ENCODE measurements at regions not wholly inside any gene's neighbourhood (a gene's known extent, or its start where the extent isn't known, plus 50 kb on each side); places are given as distances from the start of the nearest gene placed in this dataset.
"Not testable (repeated sequence)": the region's sequence is repeated elsewhere in the genome, so short reads cannot be mapped to it uniquely, and the experiment has no call there.

DNA sequence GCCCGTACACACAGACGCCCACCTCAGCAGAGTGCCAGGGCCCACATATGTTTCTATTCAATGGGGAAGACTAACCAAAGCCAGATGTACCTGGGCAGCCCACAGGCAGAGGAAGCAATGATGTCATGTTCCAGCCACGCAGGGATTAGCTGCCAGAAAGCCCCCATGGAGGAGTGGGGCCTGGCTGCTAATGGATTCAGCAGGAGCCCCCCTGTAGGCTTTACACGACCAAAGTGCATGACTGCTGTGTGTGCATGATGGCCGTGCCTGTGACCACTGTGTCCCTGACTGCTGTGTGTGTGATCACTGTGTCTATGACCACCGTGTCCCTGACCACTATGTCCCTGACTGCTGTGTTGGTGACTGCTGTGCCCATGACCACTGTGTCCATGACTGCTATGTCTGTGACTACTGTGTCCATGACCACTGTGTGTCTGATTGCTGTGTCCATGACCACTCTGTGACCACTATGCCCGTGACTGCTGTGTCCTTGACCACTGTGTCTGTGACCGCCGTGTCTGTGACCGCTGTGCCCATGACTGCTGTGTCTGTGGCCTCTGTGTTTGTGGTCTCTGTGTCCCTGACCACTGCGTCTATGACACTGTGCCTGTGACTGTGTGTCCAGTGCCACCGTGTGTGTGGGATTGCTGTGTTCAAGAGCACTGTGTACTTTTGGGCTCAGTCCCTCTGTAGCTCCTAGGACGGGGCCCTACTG lies 409.3 kb downstream of the RPS24 start:
- Mint-ChIP-seq H3K36me3 (no peaks in the 10 kb centered on the region), H3K9me3 (no peaks in the 10 kb centered on the region), H3K27ac (no peak overlapping the region), H3K4me3 (no peak overlapping the region), H3K27me3 (no peaks in the 10 kb centered on the region), H3K4me1 (no peaks in the 10 kb centered on the region)

DNA sequence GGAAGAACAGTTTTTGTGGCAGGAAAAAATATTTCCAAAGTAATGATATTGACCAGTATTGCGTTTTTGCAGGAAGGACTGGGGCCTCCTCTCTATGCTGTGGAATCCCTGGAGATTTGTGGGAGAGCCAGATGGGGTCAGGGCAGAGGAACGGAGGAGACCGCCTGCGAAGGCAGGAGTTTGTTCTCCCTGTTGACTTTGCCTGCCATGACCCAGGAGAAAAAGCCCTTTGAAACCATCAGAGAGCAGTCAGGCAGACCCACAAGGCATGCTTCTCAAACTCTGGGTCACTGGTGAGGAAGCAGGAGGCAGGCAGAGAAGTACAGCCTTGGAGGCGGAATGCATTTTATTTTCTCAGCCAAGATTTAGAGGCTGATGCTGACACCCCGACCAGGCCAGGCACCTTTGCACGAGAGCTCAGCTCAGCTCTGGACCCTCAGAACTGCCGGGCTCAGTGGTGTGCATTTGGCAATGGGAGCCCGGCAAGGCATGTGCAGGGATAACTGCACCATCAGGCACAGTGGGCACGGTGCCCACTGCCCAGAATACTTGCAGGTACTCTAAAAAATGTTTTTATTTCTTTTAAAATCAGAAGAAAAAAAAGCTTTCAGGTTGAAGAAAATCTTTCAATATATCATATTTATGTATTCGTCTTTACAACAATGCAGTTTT lies 410.4 kb downstream of the RPS24 start:
- Mint-ChIP-seq H3K9me3 (no peaks in the 10 kb centered on the region), H3K4me1 (no peaks in the 10 kb centered on the region), H3K27me3 (no peaks in the 10 kb centered on the region), H3K27ac (no peak overlapping the region), H3K36me3 (no peaks in the 10 kb centered on the region), H3K4me3 (no peak overlapping the region)

DNA sequence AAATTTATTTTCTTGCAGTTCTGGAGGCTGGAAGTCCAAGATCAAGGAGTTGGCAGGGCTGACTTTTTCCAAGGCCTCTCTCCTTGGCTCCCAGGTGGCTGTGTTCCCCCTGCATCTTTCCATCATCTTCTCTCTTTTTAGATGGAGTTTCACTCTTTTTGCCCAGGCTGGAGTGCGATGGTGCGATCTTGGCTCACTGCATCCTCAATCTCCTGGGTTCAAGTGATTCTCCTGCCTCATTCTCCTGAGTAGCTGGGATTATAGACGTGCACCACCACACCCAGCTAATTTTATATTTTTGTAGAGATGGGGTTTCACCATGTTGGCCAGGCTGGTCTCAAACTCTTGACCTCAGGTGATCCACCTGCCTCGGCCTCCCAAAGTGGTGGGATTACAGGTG lies 411.1 kb downstream of the RPS24 start:
- not testable (repeated sequence) for H3K4me3 Mint-ChIP-seq, H3K9me3 Mint-ChIP-seq, H3K4me1 Mint-ChIP-seq, H3K36me3 Mint-ChIP-seq, H3K27ac Mint-ChIP-seq, H3K27me3 Mint-ChIP-seq

DNA sequence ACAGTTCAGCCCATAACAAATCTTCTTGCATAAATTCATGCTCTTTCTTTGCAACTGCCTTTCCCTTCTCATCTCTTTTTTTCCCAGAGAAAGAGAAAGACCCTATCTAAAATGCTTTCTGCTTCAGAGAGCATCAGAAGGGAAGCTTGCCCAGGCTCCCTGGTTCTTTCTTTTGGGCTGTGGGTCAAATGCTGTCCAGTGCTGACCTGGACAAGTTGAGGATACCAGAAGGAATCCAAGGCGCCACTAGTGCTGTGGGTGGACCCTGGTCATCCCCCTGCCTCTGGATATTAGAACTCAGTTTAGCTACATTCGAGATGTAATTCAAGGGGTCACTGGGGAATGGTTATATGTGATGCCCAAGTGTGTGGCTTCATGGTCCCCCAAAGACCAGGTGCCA lies 411.6 kb downstream of the RPS24 start:
- Mint-ChIP-seq H3K27ac (no peak overlapping the region), H3K9me3 (no peaks in the 10 kb centered on the region), H3K4me1 (no peaks in the 10 kb centered on the region), H3K4me3 (no peak overlapping the region), H3K36me3 (no peaks in the 10 kb centered on the region), H3K27me3 (no peaks in the 10 kb centered on the region)

DNA sequence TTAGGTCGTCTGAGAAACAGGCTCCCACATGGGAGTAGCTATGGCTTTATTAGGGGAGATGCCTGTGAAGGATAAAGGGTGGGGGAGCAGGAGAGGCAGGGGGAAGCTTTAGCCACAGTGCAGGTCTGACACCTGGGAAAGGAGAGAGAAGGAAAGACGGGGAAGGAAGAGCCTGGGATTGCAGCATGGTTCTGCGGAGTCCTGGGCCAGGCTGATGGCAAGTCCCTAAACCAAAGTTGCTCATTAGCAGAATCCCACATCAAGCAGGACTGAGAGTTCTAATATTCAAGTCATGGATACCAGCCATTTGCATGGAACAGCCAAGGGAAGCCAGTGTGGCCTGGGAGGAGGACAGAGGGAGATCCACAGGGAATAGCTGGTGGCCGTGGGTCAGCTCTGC lies 414.8 kb downstream of the RPS24 start:
- Mint-ChIP-seq H3K27me3 (no peaks in the 10 kb centered on the region), H3K27ac (no peak overlapping the region), H3K4me3 (no peak overlapping the region), H3K9me3 (no peaks in the 10 kb centered on the region), H3K36me3 (no peaks in the 10 kb centered on the region), H3K4me1 (no peaks in the 10 kb centered on the region)

DNA sequence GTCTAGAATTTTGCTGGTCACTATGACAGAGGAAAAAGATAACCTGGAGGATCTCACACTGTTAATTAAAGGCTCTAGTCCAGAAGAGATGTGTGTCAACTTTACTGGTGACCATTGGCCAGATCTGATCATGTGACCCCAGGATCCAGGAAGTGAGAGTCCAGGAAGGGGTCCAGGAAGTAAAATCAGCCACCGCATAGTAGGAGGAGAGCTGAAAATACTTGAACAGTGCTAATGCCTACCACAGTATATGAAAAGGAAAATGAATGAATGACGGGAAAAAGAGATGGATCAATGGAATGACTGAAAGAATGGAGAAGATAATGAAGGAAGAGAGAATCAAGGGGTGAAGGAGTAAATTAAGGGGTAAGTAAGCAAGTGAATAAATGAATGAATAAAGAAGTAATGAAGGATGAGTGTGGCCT lies 415.3 kb downstream of the RPS24 start:
- Mint-ChIP-seq H3K27me3 (no peaks in the 10 kb centered on the region), H3K9me3 (no peaks in the 10 kb centered on the region), H3K4me3 (no peak overlapping the region)

DNA sequence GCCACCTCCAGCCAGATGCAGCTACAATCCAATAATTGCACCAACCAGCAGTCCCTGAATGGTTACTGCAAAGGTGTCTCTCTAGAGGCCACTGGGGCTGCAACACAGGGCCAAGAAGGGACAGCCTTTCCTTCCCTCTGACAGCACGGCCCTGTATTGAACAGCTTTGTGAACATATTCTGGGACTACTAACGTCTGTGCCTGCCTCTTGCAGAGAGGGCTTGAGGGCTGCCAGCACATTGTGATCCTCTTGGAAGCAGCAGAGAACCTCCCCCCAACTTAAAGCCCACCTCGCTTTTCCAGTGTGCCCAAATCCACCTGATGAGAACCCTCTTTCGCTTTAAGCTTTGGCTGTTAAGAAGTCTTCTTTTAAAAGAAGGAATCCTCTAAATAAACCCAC lies 415.9 kb downstream of the RPS24 start:
- no peaks in the 10 kb centered on the region for H3K4me1 Mint-ChIP-seq
- H3K4me3 Mint-ChIP-seq = no peak overlapping the region
- H3K27me3 Mint-ChIP-seq = no peaks in the 10 kb centered on the region
- no peaks in the 10 kb centered on the region for H3K9me3 Mint-ChIP-seq
- no peak overlapping the region for H3K27ac Mint-ChIP-seq
- no peaks in the 10 kb centered on the region for H3K36me3 Mint-ChIP-seq

More for the DNA sequence above, 415.3 kb downstream of the RPS24 start:
- Mint-ChIP-seq H3K36me3 (no peaks in the 10 kb centered on the region), H3K4me1 (no peaks in the 10 kb centered on the region), H3K27ac (no peak overlapping the region)

DNA sequence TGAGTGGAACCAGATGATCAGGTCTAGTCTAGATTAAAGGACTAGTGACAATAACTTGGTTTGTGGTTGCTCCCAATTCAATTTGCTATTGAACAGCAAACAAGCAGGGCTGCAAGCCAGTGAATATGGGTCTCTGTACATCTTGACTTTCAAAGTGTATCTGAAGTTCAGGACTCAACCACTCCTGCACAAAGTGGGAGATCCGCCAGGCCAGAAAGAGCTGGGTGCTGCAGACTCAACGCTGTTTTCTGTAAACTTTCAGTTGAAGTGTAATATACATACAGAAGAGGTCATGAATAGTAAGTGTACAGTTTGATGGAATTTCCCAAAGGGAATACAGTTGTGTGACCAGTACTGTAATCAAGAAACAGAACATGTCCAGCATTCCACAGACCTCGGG lies 416.6 kb downstream of the RPS24 start:
- Mint-ChIP-seq H3K27me3 (no peaks in the 10 kb centered on the region), H3K27ac (no peak overlapping the region), H3K36me3 (no peaks in the 10 kb centered on the region), H3K4me1 (no peaks in the 10 kb centered on the region), H3K9me3 (no peaks in the 10 kb centered on the region), H3K4me3 (no peak overlapping the region)

DNA sequence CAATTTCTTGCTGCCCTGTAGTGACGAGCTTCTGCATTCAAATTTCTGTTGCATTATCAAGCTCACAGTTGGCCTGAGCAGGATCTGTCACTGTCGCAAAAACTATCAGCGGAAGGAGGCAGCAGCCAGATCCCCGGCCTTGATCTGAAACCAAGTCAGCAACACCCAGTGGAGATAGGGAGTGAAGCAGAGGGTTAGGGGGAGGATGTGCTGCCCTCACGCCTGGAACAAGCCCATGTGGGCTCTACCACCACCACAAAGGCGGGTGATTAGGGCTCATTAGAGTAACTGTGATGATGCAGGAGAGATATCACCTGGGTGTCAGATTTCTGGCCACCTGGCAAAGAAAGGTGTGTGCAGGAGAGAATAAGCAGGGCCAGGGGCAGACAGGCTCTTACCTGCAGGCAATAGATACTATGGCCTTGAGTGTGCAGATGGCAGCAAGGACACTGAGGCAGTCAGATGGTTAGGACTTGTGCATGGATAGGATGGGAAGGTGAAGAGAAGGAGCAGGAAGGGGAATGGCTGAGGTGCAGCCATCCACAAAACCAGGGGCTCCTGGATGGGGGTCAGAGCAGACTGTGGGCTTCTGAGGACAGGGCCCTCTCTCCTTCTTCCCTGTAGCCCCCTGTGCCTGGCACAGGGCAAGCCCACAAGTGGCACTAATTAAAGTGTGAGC lies 417.3 kb downstream of the RPS24 start:
- H3K4me1 Mint-ChIP-seq = no peaks in the 10 kb centered on the region
- no peaks in the 10 kb centered on the region for H3K36me3 Mint-ChIP-seq
- no peak overlapping the region for H3K4me3 Mint-ChIP-seq

DNA sequence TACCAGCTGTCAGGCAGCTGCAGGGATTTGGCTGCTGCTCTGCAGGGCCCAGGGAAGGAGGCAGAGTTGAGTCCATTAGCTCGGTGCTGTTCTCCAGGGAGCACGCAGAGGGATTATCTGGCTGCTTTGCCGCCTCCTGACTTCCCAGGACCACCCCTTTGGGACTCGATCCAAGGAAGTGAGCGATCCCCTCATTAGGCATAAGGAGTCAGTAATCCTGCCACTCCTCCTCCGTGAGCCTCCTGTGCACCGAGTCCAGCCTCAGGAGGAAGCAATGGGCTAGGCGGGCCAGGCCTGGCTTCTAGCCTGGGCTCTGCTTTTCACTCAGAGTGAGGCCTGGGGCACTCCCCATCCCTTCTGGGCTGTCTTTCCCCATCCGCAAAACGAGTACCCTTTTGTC lies 417.9 kb downstream of the RPS24 start:
- H3K4me1 Mint-ChIP-seq = no peaks in the 10 kb centered on the region
- no peaks in the 10 kb centered on the region for H3K27me3 Mint-ChIP-seq
- H3K9me3 Mint-ChIP-seq = no peaks in the 10 kb centered on the region
- no peak overlapping the region for H3K27ac Mint-ChIP-seq
- H3K36me3 Mint-ChIP-seq = no peaks in the 10 kb centered on the region
- no peak overlapping the region for H3K4me3 Mint-ChIP-seq

More for the DNA sequence above, 417.3 kb downstream of the RPS24 start:
- Mint-ChIP-seq H3K27ac (no peak overlapping the region), H3K9me3 (no peaks in the 10 kb centered on the region), H3K27me3 (no peaks in the 10 kb centered on the region)

DNA sequence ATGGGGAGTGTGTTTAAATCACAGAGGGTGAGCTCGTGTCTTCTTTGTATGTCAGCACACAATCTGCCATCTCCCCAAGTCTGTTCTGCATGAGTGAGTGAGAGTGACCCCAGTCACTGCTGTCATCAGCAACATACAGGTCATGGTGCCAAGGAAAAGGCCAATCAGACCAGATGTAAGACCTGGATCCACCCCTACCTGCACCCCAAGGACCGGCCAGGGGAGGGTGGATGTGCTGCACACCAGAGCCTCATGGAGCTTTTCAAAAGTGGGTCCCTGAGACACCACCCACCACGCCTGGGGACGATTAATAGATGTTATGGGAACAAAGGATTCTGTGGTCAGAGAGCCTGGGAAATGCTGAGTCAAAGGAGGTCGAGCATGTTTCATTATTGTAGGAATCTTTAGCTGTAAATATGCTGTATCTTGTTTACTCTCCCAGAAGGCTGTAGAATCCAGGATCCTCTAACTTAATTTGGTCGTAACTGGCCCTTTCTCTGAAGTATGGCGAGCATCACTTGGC lies 420.5 kb downstream of the RPS24 start:
- Mint-ChIP-seq H3K9me3 (no peaks in the 10 kb centered on the region), H3K4me3 (no peak overlapping the region), H3K36me3 (no peaks in the 10 kb centered on the region), H3K4me1 (no peaks in the 10 kb centered on the region), H3K27me3 (no peaks in the 10 kb centered on the region), H3K27ac (no peak overlapping the region)

DNA sequence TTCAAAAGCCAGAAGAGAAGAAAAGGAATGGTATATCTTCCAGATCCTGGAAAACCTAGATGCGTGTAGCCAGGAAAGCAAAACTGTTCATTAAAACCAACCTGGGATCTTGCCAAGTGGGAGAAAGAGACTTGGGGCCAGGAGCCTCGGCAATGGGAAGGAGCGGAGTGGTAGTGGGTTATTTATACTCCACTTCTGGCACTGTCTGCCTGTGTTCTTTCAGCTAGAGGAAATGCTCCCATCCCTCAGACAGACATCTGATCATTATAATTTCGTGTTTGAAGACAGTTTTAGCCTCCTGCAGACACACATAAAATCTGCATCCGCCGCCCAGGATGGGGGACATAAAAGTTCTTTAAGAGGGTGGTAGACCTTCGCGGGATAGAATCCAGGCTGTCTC lies 421.6 kb downstream of the RPS24 start:
- H3K4me3 Mint-ChIP-seq = no peak overlapping the region
- no peaks in the 10 kb centered on the region for H3K4me1 Mint-ChIP-seq
- no peaks in the 10 kb centered on the region for H3K36me3 Mint-ChIP-seq
- no peaks in the 10 kb centered on the region for H3K27me3 Mint-ChIP-seq
- H3K9me3 Mint-ChIP-seq = no peaks in the 10 kb centered on the region
- H3K27ac Mint-ChIP-seq = no peak overlapping the region

DNA sequence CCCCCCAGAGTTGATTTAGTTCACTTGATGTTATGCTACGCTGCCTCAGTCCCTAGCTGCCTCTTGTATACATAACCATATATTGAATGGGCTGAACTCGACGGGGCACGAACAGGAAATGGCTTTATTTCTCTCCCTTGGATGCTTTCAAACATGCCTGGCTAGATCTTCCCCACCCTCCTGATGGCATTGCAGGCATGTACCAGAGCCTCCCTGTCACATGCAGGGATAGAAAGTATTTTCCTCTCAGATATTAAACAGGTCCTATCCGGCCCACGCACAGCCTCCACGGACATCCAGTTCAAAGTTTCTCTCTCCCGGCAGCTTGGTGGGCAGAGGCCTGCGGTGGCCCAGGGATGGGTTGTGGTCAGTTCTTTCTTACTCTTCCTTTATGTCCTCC lies 422.1 kb downstream of the RPS24 start:
- Mint-ChIP-seq H3K4me3 (no peak overlapping the region), H3K4me1 (no peaks in the 10 kb centered on the region), H3K27me3 (no peaks in the 10 kb centered on the region), H3K27ac (no peak overlapping the region), H3K9me3 (no peaks in the 10 kb centered on the region), H3K36me3 (no peaks in the 10 kb centered on the region)

DNA sequence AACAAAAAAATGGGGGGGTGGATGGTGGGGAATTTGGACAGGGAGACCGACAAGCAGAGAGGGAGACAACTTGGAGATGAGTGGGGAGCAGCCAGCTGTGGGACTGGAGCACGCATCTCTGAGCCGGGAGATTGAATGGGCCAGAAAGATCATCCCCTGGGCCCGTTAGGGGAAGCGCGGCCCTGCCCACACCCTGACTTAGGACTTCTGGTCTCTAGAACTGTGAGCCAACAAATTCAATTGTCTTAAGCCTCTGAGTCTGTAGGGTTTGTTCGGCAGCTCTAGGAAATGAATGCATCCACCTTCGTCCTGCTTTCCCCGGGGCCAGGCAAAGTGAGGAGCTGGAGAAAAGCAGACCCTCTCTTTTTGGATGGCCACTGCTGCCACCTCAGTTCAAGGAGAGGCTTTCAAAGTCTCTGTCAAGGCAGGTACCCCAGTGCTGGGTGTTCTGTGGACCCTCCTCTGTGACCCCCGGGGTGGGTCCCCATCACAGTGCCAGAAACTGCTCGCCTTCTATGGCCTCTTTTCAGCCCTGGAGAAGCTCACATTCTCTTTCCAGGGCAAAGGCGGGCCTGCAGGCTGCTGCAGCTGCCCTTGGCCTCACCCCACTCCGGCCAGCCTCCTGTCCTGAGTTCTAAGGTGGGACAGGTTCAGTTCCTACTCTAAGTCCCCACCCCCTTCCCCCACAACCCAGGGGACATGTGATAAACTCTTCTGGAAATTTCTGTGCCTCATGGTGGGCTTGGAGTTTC lies 423.2 kb downstream of the RPS24 start:
- Mint-ChIP-seq H3K4me3 (no peak overlapping the region), H3K4me1 (no peaks in the 10 kb centered on the region), H3K9me3 (no peaks in the 10 kb centered on the region), H3K27me3 (no peaks in the 10 kb centered on the region), H3K36me3 (no peaks in the 10 kb centered on the region), H3K27ac (no peak overlapping the region)

DNA sequence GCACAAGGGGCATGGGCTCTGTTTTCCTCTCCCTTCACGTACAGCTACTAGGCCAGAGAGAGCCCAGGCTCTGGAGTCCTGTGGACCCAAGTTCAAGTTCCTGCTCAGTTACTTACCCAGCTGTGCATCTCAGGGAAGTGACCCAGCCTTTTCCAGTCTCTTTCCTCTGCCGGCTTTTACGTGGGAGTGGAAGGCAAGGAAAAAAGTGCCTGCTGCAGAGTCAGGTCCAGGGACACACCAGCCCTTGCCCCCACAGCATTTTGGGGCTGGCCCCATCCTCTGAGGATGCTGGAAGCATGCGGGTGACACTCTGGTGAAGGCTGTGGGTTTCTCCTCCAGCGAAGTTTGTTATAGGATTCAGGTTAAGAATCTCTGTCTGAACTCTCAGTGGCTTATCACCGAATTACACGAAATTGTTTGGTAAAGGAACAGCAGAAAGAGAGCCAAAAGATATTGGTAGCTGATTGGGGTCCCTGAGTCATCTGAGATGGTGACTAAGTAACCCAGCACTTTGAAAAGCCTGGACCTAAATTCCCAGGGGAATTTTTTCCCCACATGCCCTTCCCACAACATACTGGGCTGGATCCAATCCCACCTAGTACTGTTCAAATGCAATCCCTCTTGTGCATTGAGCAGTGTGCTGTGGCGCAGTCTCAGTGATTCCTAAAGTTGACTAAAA lies 424.3 kb downstream of the RPS24 start:
- H3K36me3 Mint-ChIP-seq = no peaks in the 10 kb centered on the region
- H3K9me3 Mint-ChIP-seq = no peaks in the 10 kb centered on the region
- H3K27me3 Mint-ChIP-seq = no peaks in the 10 kb centered on the region

More for the DNA sequence above, 424.3 kb downstream of the RPS24 start:
- H3K27ac Mint-ChIP-seq = no peak overlapping the region
- no peak overlapping the region for H3K4me3 Mint-ChIP-seq
- no peaks in the 10 kb centered on the region for H3K4me1 Mint-ChIP-seq

All from activated naive CD4-positive, alpha-beta T cell treated with anti-CD3 and anti-CD28 coated beads, Interleukin-2, amount 50 U/mL, for 24 hours (primary cell).